ENCODE measurements at regions not wholly inside any gene's neighbourhood (a gene's known extent, or its start where the extent isn't known, plus 50 kb on each side); places are given as distances from the start of the nearest gene placed in this dataset.
A peak's percentile ranks its signal among the peaks of the same experiment; 100 is the strongest.

GRCh38 chr9:119831309-119831708, 462.1 kb upstream of the BRINP1 start:
- DNase-seq (ENCODE audit: low read depth in 2 of 2): no peak

GRCh38 chr9:119829748-119830147, 460.5 kb upstream of the BRINP1 start:
- DNase-seq (ENCODE audit: low read depth in 2 of 2): no peak

- no peak for DNase-seq (ENCODE audit: low read depth in 2 of 2)
Measured at GRCh38 chr9:119829186-119829585, 460.0 kb upstream of the BRINP1 start.

GRCh38 chr9:119827526-119827925, 458.3 kb upstream of the BRINP1 start:
- no peak for DNase-seq (ENCODE audit: low read depth in 2 of 2)

- DNase-seq (ENCODE audit: low read depth in 2 of 2): no peak
Measured at GRCh38 chr9:119827126-119827525, 457.9 kb upstream of the BRINP1 start.

- DNase-seq (ENCODE audit: low read depth in 2 of 2): no peak
Measured at GRCh38 chr9:119818726-119819435, 449.6 kb upstream of the BRINP1 start.

- DNase-seq (ENCODE audit: low read depth in 2 of 2): peak in 1 of 2 experiments; percentile 9
Measured at GRCh38 chr9:119810645-119811429, 441.6 kb upstream of the BRINP1 start.

GRCh38 chr9:119803679-119804078, 434.4 kb upstream of the BRINP1 start:
- no peak for DNase-seq (ENCODE audit: low read depth in 2 of 2)

GRCh38 chr9:119802621-119803020, 433.4 kb upstream of the BRINP1 start:
- DNase-seq (ENCODE audit: low read depth in 2 of 2): no peak

GRCh38 chr9:119802133-119802532, 432.9 kb upstream of the BRINP1 start:
- DNase-seq (ENCODE audit: low read depth in 2 of 2): no peak

- no peak for DNase-seq (ENCODE audit: low read depth in 2 of 2)
Measured at GRCh38 chr9:119801311-119801710, 432.1 kb upstream of the BRINP1 start.

GRCh38 chr9:119795395-119795794, 426.2 kb upstream of the BRINP1 start:
- no peak for DNase-seq (ENCODE audit: low read depth in 2 of 2)

GRCh38 chr9:119794836-119795235, 425.6 kb upstream of the BRINP1 start:
- no peak for DNase-seq (ENCODE audit: low read depth in 2 of 2)

- no peak for DNase-seq (ENCODE audit: low read depth in 2 of 2)
Measured at GRCh38 chr9:119793218-119793617, 424.0 kb upstream of the BRINP1 start.

GRCh38 chr9:119792242-119792641, 423.0 kb upstream of the BRINP1 start:
- DNase-seq (ENCODE audit: low read depth in 2 of 2): no peak

GRCh38 chr9:119789987-119790386, 420.8 kb upstream of the BRINP1 start:
- no peak for DNase-seq (ENCODE audit: low read depth in 2 of 2)

- DNase-seq (ENCODE audit: low read depth in 2 of 2): no peak
Measured at GRCh38 chr9:119788921-119789320, 419.7 kb upstream of the BRINP1 start.

- DNase-seq (ENCODE audit: low read depth in 2 of 2): no peak
Measured at GRCh38 chr9:119781886-119782285, 412.7 kb upstream of the BRINP1 start.

- DNase-seq (ENCODE audit: low read depth in 2 of 2): no peak
Measured at GRCh38 chr9:119775410-119775809, 406.2 kb upstream of the BRINP1 start.

- no peak for DNase-seq (ENCODE audit: low read depth in 2 of 2)
Measured at GRCh38 chr9:119773823-119774222, 404.6 kb upstream of the BRINP1 start.

GRCh38 chr9:119771341-119771740, 402.1 kb upstream of the BRINP1 start:
- DNase-seq (ENCODE audit: low read depth in 2 of 2): no peak

- no peak for DNase-seq (ENCODE audit: low read depth in 2 of 2)
Measured at GRCh38 chr9:119768266-119768665, 399.0 kb upstream of the BRINP1 start.

- DNase-seq (ENCODE audit: low read depth in 2 of 2): no peak
Measured at GRCh38 chr9:119765632-119766175, 396.5 kb upstream of the BRINP1 start.

Data from fibroblast of skin of left biceps (primary cell).